Ectodermal cell (in vitro differentiated cells): ENCODE measurements at regions not wholly inside any gene's neighbourhood (a gene's known extent, or its start where the extent isn't known, plus 50 kb on each side); places are given as distances from the start of the nearest gene placed in this dataset.

Experiments
- H3K27ac ChIP-seq: 2 replicates; pipeline ENCODE4 v1.7.0; 2013; ENCODE audit warnings: mild to moderate bottlenecking, low read depth, low read length; ENCODE audit not compliant: insufficient read depth, poor library complexity, severe bottlenecking
- H3K27me3 ChIP-seq: 2 replicates; pipeline ENCODE4 v1.7.0; 2013; ENCODE audit warnings: mild to moderate bottlenecking, low read length; ENCODE audit not compliant: insufficient read depth, control insufficient read depth, poor library complexity, severe bottlenecking
- H3K36me3 ChIP-seq: one replicate; pipeline ENCODE4 v1.7.0; 2013; ENCODE audit warnings: low read length; ENCODE audit not compliant: control insufficient read depth, insufficient read depth
- H3K4me1 ChIP-seq: one replicate; pipeline ENCODE4 v1.7.0; 2013; ENCODE audit warnings: low read length; ENCODE audit not compliant: control insufficient read depth, insufficient read depth
- H3K4me3 ChIP-seq: 2 replicates; pipeline ENCODE4 v1.7.0; 2013; ENCODE audit warnings: low read depth, low read length, control low read depth; ENCODE audit not compliant: insufficient read depth
- H3K9me3 ChIP-seq: 2 replicates; pipeline ENCODE4 v1.7.0; 2013; ENCODE audit warnings: mild to moderate bottlenecking, low read length, moderate library complexity; ENCODE audit not compliant: control insufficient read depth
- WGBS, 2 experiments: methylation state at CpG; one replicate each; pipeline ENCODE4 v1.1.7; 2013; ENCODE audit warnings: missing lambda C conversion rate in 2 of 2; 5-methylcytosine and 5-hydroxymethylcytosine counted together

DNA sequence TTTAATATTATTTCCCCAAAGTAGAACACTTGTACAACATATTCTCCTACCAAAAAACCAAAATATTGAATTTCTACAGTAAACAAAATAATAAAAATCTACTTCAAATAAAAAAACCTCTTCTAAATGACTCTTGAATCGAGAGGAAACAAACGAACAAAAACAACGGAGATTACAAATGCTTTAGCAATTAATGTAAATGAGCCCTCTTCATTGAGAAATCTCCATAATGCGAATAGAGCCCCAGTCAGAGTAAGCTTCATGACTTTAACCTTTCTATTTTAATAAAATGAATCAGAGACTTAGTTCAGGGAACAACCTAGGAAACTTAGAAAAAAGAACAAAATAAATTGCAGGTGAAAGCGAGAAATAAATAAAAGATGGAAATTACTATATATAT is 129.3 kb upstream of the SEMA6A start:
- H3K27ac ChIP-seq = no peak overlapping the region
- no peaks in the 10 kb centered on the region for H3K27me3 ChIP-seq
- no peaks in the 10 kb centered on the region for H3K9me3 ChIP-seq
- H3K4me3 ChIP-seq = no peak overlapping the region
- no peaks in the 10 kb centered on the region for H3K4me1 ChIP-seq
- no peaks in the 10 kb centered on the region for H3K36me3 ChIP-seq
- WGBS, 2 experiments = 57% methylated on average over 3 to 4 of the region's 5 CpGs

DNA sequence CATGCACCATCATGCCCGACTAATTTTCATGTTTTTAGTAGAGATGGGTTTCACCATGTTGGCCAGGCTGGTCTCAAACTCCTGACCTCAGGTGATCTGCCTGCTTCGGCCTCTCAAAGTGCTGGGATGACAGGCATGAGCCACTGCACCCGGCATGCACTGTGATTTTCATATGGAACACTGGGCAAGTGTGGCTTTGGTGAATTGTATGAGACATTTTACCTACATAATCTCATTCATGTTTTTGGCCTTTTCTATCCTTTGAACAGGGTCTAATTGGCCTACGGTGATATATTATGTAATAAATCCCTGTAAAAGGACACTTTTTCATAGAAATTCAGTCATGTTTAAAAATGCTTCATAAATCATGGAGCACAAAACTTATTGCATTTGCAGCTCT is 128.7 kb upstream of the SEMA6A start:
- 85 to 92% methylated on average over 3 to 4 of the region's 4 CpGs for WGBS, 2 experiments
- Histone ChIP-seq H3K36me3 (no peaks in the 10 kb centered on the region), H3K4me3 (no peak overlapping the region), H3K27ac (no peak overlapping the region), H3K4me1 (no peaks in the 10 kb centered on the region), H3K9me3 (no peaks in the 10 kb centered on the region), H3K27me3 (no peaks in the 10 kb centered on the region)

DNA sequence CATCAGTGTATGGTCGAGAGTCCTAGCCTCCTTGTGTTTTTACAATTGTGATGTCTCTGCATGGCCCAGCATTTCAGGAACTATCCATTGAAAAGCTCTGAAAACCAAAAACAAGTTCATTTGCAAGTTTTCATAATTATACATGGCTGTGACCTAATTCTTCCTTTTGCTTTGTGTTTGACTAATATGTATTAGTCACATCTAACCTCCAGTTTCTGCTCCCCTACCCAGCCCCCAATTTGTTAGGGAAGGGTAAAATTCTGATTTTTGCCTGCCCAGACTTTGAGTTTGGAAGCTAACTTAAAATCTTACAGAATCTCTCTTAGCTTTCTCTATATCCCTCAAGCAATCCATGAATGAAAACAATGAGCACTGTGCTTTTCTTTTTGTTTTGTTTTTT is 128.2 kb upstream of the SEMA6A start:
- H3K4me1 ChIP-seq = no peaks in the 10 kb centered on the region
- H3K4me3 ChIP-seq = no peak overlapping the region
- H3K36me3 ChIP-seq = no peaks in the 10 kb centered on the region
- H3K9me3 ChIP-seq = no peaks in the 10 kb centered on the region
- 92 to 96% methylated on average over 1 of the region's 1 CpG for WGBS, 2 experiments
- H3K27me3 ChIP-seq = no peaks in the 10 kb centered on the region
- no peak overlapping the region for H3K27ac ChIP-seq

DNA sequence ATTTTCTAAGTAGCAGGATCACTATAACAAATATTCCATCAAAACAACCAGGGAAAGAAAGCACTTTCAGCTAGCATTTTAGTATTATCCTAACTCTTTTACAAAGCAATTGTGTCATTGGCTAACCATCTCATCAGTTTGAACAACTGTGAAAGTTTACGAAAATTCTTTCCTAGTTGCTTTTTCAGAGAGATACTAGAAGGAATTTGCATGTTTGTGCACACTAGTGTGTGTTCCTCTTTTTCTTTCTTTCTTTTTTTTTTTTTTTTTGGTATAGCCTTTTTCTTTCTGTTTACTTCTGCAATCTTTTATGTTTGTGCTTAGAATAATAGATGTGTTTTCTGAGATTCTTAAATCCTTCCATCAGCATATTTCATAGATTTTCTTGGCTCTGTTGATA is 124.7 kb upstream of the SEMA6A start:
- H3K27ac ChIP-seq = no peak overlapping the region
- H3K4me3 ChIP-seq = no peak overlapping the region
- H3K27me3 ChIP-seq = no peaks in the 10 kb centered on the region
- H3K36me3 ChIP-seq = no peaks in the 10 kb centered on the region
- H3K9me3 ChIP-seq = no peaks in the 10 kb centered on the region
- peaks cover 7% of the 10 kb centered on the region for H3K4me1 ChIP-seq
- 82 to 92% methylated on average over 1 of the region's 1 CpG for WGBS, 2 experiments

DNA sequence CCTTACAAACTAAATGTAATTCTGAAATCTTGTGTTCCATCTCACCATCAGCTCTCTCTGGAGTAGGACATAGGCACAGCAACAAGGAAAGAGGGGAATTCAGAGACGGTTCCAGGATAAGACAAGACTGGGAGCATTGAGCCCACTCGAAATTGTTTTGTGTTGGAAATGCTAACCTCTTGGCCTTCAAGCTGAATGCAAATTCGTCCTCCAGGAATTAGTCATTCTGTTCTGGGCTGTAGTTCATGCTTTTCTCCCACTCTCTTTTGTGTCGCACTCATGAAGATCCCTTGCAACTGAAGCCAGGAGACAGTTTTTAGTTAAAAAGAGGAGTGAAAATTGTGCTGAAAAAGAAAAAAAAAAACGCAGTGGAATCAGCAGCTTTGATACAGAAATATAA is 121.7 kb upstream of the SEMA6A start:
- Histone ChIP-seq H3K27ac (no peak overlapping the region), H3K9me3 (no peaks in the 10 kb centered on the region)
- 16 to 31% methylated on average over 5 of the region's 5 CpGs for WGBS, 2 experiments

DNA sequence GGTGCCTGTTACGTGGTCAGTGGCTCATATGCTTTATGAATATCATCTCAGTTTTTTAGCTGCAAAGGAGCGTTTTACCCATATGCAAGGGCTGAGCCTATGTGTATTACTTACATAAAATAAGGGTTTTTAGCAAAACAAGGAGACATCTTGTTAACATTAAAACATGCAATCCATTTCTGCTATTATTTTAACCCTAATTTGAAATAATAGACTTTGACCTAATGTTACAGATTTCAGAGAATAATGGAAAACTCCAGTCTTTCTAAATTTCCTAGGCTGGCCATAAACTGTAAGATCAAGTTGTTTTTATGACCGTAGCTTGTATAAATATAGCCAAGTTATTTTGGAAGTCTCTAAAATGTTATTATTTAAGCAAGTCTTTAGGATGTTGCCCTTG is 121.1 kb upstream of the SEMA6A start:
- Histone ChIP-seq H3K9me3 (no peaks in the 10 kb centered on the region), H3K36me3 (no peaks in the 10 kb centered on the region), H3K4me3 (no peak overlapping the region), H3K27ac (no peak overlapping the region), H3K27me3 (no peaks in the 10 kb centered on the region), H3K4me1 (peaks cover 7% of the 10 kb centered on the region)
- 89 to 95% methylated on average over 2 to 3 of the region's 3 CpGs for WGBS, 2 experiments

More for the DNA sequence above, 121.7 kb upstream of the SEMA6A start:
- Histone ChIP-seq H3K27me3 (no peaks in the 10 kb centered on the region), H3K36me3 (no peaks in the 10 kb centered on the region), H3K4me3 (no peak overlapping the region), H3K4me1 (peaks cover 7% of the 10 kb centered on the region)

DNA sequence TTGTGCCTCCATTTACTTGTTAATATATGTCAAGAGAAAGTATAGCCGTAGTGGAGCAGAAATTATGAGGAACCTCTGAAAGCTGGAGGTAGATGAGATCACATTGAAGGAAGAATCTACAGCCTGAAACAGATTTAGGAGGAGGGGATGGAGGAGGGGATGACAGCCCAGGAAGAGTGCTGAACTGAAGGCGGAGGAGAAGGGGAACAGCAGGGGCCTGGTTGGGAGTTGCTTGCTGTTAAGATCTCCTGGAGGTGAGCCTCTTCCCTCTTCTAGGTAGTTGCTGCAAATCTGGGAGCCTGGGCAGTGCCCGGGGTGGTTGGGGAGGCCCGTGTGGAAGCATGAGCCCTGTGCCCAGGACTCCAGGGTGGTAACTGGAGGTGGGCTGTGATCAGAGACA is 111.8 kb upstream of the SEMA6A start:
- no peaks in the 10 kb centered on the region for H3K27me3 ChIP-seq
- peaks cover 7% of the 10 kb centered on the region for H3K4me1 ChIP-seq
- H3K4me3 ChIP-seq = no peak overlapping the region
- H3K36me3 ChIP-seq = no peaks in the 10 kb centered on the region
- H3K27ac ChIP-seq = no peak overlapping the region
- no peaks in the 10 kb centered on the region for H3K9me3 ChIP-seq
- 79 to 80% methylated on average over 4 of the region's 4 CpGs for WGBS, 2 experiments

DNA sequence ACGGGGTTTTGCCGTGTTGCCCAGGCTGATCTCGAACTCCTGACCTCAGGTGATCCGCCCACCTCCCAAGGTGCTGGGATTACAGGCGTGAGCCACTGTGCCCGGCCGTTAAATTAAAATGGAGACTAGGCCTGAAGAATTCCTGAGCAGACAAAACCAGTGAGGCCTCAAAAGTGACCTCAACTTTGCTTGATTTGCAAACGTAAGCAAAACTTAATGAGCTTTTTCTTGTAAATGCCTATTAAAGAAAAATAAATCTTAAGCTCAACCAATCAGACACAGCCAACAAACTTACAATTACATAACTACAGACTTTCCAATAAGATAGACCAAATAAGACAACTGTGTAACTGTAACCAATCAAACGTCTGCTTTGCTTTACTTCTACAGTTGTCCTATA is 111.3 kb upstream of the SEMA6A start:
- Histone ChIP-seq H3K36me3 (no peaks in the 10 kb centered on the region), H3K27ac (no peak overlapping the region), H3K4me3 (no peak overlapping the region), H3K9me3 (no peaks in the 10 kb centered on the region), H3K4me1 (peaks cover 7% of the 10 kb centered on the region), H3K27me3 (no peaks in the 10 kb centered on the region)
- 84 to 87% methylated on average over 9 of the region's 9 CpGs for WGBS, 2 experiments

DNA sequence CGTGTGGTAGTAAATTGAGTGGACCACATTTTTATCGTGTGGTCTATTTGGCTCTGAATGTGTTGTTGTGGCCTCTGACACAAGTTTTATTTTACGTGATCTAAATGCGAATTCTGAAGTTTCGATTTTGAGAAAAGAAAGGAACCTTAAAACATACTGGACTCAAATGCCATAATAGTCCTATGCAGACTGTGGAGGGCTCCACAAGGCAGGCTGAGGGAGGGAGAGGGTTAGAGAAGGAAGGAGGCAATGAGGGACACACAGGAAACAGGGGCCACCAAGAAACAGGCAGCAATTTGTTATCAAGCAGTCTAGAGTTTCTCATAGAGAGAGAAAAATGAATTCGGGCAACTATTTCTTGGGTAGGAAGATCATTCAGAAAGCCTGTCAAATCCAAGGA is 110.4 kb upstream of the SEMA6A start:
- peaks cover 7% of the 10 kb centered on the region for H3K4me1 ChIP-seq
- no peaks in the 10 kb centered on the region for H3K27me3 ChIP-seq
- no peaks in the 10 kb centered on the region for H3K9me3 ChIP-seq
- H3K4me3 ChIP-seq = no peak overlapping the region
- H3K27ac ChIP-seq = no peak overlapping the region
- 92 to 96% methylated on average over 6 of the region's 6 CpGs for WGBS, 2 experiments
- H3K36me3 ChIP-seq = no peaks in the 10 kb centered on the region

DNA sequence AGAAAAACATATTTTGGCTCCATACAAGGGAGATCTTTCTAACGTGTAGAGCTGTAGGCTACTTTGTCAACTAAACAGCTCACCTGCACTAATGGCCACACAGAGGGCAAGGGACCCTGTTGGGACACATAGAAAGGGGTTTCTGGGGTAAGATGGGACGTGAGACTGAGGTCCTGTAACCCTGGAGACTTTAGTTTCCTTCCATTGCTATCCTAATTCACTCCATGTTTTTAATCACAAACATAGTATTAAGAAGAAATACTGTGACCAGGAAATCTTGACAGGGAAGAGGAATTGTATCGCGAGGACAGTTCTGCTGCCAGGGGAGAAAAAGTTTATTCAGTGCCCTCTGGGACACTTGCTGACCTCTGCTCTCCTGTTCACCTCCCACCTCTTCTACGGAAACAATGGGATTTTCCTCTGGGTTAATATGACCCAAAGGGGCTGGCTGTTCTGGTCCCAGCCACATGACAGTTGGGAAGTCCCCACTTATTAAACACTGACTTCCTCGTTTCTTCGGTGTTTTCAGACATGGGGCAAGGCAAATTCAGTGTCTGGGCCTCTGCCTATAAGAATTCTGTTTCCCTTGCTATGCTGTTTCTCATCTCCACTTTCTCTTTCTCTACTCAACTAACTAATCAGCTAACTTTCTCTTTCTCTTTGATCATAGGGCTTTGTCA is 106.9 kb upstream of the SEMA6A start:
- 91 to 93% methylated on average over 7 of the region's 7 CpGs for WGBS, 2 experiments
- Histone ChIP-seq H3K36me3 (no peaks in the 10 kb centered on the region), H3K27me3 (no peaks in the 10 kb centered on the region), H3K27ac (no peak overlapping the region), H3K4me1 (peaks cover 6% of the 10 kb centered on the region), H3K9me3 (no peaks in the 10 kb centered on the region), H3K4me3 (no peak overlapping the region)

DNA sequence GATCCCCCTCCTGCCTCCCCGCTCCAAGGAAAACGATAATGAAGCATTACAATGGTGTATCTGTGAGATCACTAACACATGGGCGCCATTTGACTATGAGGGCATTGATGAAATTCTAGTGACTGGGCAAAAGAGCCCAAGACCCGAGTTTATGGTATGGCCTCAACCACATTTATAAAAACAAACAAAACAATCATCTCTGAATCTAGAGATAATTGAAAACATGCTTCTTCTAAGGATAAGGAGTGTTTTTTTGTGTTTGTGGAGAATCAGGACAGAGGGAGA is 100.9 kb upstream of the SEMA6A start:
- peaks cover 7% of the 10 kb centered on the region for H3K4me1 ChIP-seq
- WGBS, 2 experiments = 87 to 92% methylated on average over 4 of the region's 4 CpGs
- no peaks in the 10 kb centered on the region for H3K27me3 ChIP-seq
- no peaks in the 10 kb centered on the region for H3K36me3 ChIP-seq
- H3K4me3 ChIP-seq = no peak overlapping the region
- H3K9me3 ChIP-seq = no peaks in the 10 kb centered on the region
- H3K27ac ChIP-seq = no peak overlapping the region
